IPS-18c (cell line): ENCODE measurements at regions not wholly inside any gene's neighbourhood (a gene's known extent, or its start where the extent isn't known, plus 50 kb on each side); places are given as distances from the start of the nearest gene placed in this dataset.

Experiments
- H3K4me3 ChIP-seq: 2 replicates; pipeline ENCODE4 v1.7.0; 2013; ENCODE audit warnings: low read depth, mild to moderate bottlenecking, low read length, moderate library complexity; ENCODE audit not compliant: insufficient read depth
- H3K9me3 ChIP-seq: one replicate; pipeline ENCODE4 v1.6.1; 2013; ENCODE audit warnings: mild to moderate bottlenecking, low read length, moderate library complexity; ENCODE audit not compliant: control insufficient read depth, insufficient read depth

DNA sequence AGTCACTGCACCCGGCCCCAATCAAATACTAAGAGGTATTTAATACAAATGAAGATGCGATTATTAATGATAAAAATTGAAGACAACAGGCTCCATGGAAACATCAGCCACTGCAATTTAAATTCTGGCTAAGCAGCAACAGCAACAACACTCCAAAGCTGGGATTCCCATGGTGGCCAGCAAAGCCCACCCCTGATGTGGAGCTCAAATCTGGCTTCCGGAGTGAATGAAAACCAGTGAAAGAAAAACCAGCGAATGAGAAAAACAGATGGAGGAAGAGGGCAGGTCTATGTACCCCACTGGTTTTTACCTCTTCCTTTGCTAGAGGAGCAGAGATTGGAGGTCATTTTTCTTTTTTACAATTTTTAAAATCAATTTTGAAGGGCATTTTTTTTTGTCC is 135.9 kb upstream of the PDE10A start:
- Histone ChIP-seq H3K9me3 (no peaks in the 10 kb centered on the region), H3K4me3 (no peak overlapping the region)

DNA sequence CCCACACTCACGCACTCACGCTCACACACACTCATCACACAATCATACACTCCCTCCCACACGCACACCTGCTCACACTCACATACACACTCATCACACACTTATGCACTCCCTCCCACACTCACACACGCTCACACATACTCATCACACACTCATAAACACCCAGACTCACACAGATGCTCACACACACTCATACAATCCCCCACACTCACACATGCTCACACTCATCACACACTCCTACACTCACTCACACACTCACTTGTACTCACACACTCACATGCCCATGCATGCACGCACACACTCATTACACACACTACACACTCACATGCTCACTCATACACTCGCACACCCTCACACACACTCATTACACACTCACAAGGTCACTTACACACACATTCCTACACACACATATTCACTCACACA is 131.1 kb upstream of the PDE10A start:
- Histone ChIP-seq H3K4me3 (no peak overlapping the region; the same call in 1 of the 2 replicates), H3K9me3 (no peaks in the 10 kb centered on the region)

DNA sequence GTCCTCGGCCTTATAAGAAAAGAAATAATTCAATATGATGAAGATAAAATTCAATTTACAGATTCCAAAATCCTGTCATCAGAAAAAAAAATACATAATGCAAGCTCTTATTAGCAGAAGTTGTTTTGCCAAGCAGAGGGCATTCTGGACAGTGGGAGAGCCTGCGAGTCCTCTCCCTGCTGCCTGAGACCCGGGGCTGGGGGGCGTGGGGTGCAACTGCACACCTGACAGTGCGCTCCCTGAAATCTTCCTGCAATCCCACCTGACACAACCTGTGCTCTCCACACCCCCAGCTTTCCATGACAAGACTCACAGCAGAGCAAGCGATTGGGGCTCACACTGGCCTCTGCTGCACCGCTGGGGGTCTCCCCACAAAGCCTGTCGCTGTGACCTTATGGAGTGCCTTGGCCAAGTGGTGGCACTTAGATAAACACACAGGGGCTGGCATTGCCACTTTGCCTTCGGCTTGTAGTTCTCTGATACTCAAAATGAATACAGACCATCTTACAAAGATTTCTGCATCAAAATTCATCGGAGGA is 130.3 kb upstream of the PDE10A start:
- Histone ChIP-seq H3K4me3 (no peak overlapping the region), H3K9me3 (no peaks in the 10 kb centered on the region)

DNA sequence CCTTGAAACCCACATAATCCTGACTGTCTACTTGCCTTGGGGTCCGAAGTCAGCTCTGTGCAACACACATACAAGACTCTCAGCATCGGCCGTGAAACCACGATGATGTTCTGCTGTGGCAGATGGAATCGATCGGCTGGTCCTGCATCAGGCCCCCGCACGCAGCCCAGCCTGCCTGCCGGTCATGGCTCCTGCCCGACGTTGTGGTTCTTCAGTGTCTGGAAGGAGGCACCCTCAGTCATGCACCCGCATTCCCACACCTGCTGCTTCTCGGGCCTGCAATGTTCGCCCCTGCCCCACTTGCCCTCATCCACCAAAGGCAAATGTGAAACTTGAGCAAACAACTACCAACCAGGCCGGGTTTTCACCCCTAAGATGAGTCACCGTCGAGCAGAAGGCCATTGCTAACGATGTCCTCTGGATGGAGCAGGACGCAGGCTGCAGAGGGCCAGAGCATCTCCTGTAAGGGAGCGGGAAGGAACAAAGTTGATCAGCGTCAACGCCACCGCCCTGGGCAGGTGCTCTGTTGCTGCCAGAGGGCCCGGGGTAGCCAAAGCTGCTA is 128.9 kb upstream of the PDE10A start:
- no peak overlapping the region for H3K4me3 ChIP-seq
- no peaks in the 10 kb centered on the region for H3K9me3 ChIP-seq

DNA sequence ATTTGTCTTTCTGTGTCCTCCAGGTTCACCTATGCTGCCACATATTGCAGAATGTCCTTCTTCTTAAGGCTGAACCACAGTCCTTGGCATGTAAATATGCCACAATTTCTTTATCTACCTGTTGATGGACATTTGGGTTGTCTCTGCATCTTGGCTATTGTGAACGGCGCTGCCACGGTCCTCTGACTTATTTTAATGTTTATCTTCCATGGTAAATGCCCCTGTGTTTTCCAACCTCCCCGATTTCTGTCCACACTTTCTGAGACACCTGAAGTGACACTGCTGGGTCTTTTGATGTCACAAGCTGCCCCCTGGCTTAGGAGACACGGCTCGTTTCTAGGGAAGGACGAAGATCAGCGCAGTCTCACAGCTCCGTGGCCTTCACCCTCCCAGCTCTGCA is 128.3 kb upstream of the PDE10A start:
- Histone ChIP-seq H3K4me3 (no peak overlapping the region), H3K9me3 (no peaks in the 10 kb centered on the region)

DNA sequence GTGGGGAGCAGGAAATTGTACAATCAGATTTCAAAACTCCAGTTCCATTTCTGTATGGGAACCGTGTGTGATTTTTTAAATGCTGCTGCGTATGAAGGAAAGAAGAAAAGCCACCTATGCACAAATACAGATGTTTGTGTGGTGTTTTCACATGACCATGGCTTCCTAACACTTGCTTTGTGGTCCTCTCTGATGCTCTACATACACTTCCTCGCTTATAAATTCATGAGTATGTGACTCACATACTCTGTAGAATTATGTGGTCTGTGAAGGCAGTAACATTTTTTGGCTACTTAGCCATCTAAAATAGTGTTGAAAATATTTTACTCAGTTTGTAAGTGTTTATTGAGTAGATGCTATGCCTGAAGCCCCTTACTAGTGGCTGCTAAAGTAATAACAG is 119.8 kb upstream of the PDE10A start:
- Histone ChIP-seq H3K9me3 (no peaks in the 10 kb centered on the region), H3K4me3 (no peak overlapping the region)

DNA sequence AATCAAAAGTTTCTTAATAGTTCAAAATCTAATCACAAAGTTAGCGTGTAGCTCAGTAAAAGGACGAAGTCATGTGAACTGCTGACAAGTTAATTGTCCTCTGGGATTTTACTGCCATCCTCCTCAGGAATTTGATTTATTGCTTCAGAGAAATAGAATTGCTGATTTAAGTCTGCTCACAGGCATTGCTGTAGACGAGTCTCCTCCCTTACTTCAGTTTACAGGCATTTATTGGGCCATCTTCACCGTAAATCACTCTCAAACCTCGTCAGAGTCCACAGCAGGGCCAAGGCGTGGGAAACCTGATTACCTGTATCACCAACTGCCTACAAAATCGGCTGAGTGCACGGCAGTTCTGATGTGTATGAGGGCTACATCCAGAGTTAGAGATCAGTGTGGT is 119.1 kb upstream of the PDE10A start:
- no peak overlapping the region for H3K4me3 ChIP-seq
- H3K9me3 ChIP-seq, result no peaks in the 10 kb centered on the region

DNA sequence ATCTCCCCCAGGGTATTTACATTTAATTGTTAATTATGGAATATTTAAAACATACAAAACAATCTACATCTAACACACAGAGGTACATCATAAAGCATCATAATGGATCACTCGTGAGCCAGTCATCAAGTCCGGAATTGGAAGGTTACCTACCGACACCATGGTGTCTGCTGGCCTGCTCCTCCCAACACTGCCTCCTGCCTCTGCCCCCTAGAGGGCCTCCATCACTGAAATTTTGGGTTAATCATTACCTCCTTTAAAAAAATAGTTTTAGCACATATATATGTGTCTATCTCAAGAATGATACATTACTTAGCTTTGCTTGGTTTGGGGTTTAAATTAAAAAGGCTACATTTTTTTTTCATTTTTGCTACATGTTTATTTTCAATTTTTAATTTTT is 114.6 kb upstream of the PDE10A start:
- Histone ChIP-seq H3K9me3 (no peaks in the 10 kb centered on the region), H3K4me3 (no peak overlapping the region)

DNA sequence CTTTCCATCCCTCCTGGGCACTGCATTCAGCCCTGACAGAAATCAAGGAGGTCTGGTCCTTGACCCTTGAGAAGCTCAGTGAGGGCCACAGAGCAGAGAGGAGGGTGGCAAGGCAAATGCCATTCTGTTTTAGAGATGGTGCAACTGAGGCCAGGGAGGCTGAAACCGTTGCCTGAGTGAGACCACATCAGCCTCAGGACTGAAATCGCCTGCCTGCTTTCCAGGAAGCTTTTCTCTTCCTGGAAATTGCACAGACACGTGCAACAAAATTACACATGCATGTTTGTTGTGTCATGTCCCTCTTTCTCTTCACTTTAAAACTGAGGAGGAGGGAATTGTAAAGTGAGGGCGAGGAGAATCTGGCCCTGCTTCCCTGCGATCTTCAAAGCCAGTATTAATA is 113.7 kb upstream of the PDE10A start:
- Histone ChIP-seq H3K4me3 (no peak overlapping the region), H3K9me3 (no peaks in the 10 kb centered on the region)

DNA sequence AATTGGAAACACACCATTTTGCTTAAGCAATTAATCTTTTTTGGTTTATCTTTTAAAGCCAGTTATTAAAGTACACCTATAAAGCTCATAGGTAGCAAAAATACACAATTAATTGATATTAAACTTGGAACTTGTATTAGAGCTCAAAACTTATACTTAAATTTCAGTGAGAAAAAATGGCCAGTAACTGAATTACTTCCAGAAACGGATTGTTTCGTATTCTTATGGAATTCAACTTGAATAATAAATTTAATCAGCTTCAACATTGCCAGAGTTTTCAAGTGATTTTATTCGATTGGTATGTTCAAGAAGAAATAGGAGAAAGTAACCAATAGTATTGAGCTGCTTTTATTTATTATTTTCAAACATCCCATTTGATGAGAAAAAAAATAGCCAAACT is 112.7 kb upstream of the PDE10A start:
- no peaks in the 10 kb centered on the region for H3K9me3 ChIP-seq

DNA sequence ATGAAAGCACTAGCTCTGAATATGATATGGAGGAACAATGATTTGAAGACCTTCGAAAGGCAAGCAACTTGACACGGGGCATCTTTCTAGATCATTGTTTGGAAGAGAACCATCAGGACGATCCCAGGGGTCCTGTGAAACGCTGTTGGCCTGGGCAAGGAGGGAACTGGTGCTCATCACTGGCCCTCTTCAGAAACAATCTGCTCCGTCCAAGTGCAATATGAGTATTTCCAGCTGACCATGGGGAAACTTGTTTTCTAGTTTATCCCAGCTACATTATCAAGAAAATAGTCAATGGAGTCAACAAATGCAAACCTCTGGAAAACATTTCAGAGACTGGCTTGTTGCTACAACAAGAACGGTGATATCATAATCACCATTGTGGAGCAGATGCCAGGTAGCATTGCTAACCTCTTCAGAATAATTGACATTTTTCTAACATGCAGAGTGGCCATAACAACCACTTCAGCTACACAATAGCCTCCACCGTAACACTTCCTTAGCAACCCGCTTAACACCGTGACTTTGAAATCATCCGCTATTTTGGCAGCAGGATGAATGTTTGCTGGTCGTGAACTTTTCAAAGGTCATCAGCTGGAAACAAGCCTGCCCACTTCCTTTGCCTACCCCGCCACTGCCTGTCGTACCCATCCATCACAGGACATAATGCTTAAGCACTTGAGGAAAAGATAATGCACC is 112.0 kb upstream of the PDE10A start:
- no peak overlapping the region for H3K4me3 ChIP-seq
- H3K9me3 ChIP-seq, result no peaks in the 10 kb centered on the region

More for the DNA sequence above, 112.7 kb upstream of the PDE10A start:
- H3K4me3 ChIP-seq, result no peak overlapping the region

DNA sequence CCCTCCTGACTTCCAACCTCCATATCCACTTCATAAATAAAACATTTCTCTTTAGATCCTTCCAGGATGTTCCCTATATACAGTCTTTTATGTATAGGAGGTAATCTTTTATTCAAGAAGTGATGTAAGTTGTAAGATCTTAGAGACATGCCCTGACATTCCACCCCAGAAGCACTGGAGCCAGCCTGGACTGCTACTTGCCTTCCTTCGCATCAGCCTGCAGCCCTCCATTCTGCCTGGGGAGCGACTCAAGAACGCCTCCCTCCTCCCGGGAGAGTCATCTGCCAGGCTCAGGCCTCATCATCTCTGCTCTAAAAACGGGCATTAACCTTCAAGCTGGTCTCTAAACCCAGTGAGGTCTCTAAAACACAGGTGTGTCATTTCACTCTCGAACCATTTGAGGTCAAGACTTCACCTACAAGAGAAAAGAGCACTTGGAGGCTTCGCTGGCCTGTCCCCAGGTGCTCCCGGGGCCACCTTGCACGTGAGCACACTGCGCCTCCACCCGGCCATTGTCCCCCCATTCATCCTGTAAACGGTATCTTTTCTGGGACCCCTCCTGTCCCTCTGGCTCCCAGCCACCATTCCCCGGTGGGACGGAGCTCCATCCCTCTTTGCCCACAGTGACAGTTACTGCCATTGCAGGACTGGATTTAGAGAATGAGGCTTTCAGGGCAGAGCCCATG is 107.5 kb upstream of the PDE10A start:
- Histone ChIP-seq H3K4me3 (no peak overlapping the region), H3K9me3 (no peaks in the 10 kb centered on the region)

DNA sequence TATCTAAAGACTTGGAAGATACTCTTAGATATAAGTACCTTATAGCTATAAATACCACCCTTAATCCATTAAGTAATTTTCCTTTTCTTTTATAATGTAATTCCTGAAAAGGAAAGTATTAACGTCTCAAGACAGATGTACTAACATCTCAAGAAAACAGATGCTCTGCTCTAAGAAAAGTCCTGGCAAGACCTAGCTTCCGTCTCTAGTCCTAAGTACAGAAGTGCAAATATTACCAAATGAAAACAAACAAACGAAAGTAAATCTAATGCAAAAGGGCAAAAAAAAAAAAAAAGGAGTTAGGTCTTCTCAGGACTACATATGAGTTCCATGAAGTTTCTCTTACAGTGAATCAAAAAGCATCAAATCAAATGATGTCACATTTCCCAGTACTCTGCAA is 106.8 kb upstream of the PDE10A start:
- H3K9me3 ChIP-seq, result no peaks in the 10 kb centered on the region
- H3K4me3 ChIP-seq, result no peak overlapping the region

DNA sequence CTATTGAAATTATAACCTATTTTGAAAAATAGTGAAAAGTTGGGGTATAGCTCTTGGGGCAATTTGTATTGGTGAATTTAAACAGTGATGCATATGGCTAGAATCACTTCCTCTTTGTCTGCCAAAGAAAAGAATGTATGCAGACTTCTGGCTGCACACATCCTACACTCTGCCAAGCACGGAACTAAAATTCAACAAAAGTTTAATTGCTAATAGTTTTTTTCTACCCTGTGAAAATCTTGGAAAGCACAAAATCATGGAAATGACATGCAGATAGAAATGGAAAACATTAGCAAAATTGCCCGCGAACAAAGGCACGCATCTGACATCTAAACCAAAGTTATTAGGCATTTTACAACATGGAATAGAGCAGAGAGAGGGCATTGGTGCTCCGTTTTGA is 106.4 kb upstream of the PDE10A start:
- Histone ChIP-seq H3K4me3 (no peak overlapping the region), H3K9me3 (no peaks in the 10 kb centered on the region)

DNA sequence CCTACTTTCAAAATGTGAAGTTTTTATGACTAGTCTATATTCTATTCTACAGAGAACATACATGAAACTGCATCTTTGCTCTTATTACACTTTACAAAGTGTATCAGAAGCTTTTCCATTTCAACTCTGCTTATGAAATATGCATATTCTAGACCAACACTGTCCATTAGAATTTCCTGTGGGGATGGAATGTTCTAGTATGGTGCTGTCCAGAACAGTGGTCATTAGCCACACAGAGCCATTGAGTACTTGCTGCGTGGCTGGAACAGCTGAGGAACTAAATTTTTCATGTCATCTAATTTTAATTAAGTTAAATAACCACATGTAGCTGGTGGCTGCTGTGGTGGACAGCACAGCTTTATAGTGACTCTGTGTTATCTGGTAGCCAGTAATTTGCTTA is 105.9 kb upstream of the PDE10A start:
- Histone ChIP-seq H3K9me3 (no peaks in the 10 kb centered on the region), H3K4me3 (no peak overlapping the region)

DNA sequence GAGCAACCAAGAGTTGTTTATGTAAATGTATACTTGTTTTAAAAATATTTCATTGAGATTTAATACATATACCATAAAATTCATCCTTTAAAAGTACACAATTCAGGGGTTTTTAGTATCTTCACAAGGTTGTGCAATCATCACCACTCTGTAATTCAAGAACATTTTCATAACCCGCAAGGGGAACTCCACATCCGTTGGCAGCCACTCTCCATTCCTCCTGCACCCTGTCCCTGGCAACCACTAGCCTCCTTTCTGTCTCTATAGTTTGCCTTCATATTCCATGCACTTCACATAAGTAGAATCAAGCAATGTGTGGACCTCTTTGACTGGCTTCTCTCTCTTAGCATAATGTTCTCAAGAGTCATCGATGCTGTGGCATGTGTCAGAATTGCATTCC is 104.2 kb upstream of the PDE10A start:
- no peaks in the 10 kb centered on the region for H3K9me3 ChIP-seq
- H3K4me3 ChIP-seq, result no peak overlapping the region

DNA sequence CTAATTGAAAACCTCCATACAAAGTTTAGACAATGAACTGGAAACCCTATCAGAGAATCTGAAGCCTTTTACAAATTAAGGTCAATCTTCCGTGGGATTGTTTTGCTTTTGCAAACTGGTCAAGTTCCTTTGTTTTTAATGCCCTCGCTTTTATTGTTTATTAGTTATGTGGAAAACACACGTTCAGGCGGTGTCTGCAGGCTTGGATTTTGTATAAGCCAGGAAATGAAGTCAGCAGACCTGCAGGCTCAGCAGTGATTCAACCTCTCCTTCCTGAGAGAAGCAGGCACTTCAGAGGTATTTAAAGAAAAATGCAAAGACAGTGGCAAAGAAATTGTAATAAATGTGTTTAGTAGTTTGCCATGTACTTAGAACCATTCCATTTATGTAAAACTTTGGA is 103.4 kb upstream of the PDE10A start:
- H3K9me3 ChIP-seq, result no peaks in the 10 kb centered on the region
- H3K4me3 ChIP-seq, result no peak overlapping the region

DNA sequence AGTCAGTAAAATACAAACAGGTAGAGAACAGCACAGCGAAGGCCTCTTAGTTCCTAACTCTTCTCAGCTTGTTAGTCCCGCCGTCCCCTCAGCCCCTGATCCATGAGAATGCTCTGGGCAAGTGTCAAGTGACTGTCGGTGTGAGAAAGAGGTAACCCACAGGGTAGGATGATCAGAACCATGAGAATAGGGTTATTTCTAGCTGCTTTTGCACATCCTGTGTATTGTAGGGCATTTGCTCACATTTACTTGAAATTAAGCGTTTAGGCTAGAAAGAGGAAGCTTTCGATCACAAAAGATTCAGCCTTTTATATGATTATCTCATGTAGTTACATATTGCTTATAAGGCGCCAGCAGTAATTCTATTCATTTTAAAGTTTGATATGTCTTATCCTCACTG is 103.0 kb upstream of the PDE10A start:
- Histone ChIP-seq H3K9me3 (no peaks in the 10 kb centered on the region), H3K4me3 (no peak overlapping the region)
